ENCODE measurements at regions not wholly inside any gene's neighbourhood (a gene's known extent, or its start where the extent isn't known, plus 50 kb on each side); places are given as distances from the start of the nearest gene placed in this dataset.
"Not testable (repeated sequence)": the region's sequence is repeated elsewhere in the genome, so short reads cannot be mapped to it uniquely, and the experiment has no call there.

- H3K4me3 ChIP-seq: no peak overlapping the region
- no peaks in the 10 kb centered on the region for H3K4me1 ChIP-seq
- intact Hi-C loops (cut with DNase I): no loop called here
- no peaks in the 10 kb centered on the region for H3K36me3 ChIP-seq
- no peak overlapping the region for H3K27ac ChIP-seq
- no peaks in the 10 kb centered on the region for H3K9me3 ChIP-seq
- no peak for DNase-seq
- H3K27me3 ChIP-seq: no peaks in the 10 kb centered on the region
- no peak overlapping the region for H3K9ac ChIP-seq (ENCODE audit: low read depth in 2 of 2, low read length in 2 of 2)
- no peak for TF ChIP-seq CTCF (IDR thresholded peaks at IDR 0.05)
Observed at GRCh38 chr17:31738996-31739699, 119.9 kb downstream of the COPRS start.

- no peaks in the 10 kb centered on the region for H3K9me3 ChIP-seq
- no peak overlapping the region for H3K4me3 ChIP-seq
- H3K27me3 ChIP-seq: no peaks in the 10 kb centered on the region
- H3K4me1 ChIP-seq: no peaks in the 10 kb centered on the region
- no peak overlapping the region for H3K9ac ChIP-seq (ENCODE audit: low read depth in 2 of 2, low read length in 2 of 2)
- H3K27ac ChIP-seq: no peak overlapping the region
- no peak for DNase-seq
- H3K36me3 ChIP-seq: no peaks in the 10 kb centered on the region
- intact Hi-C loops (cut with DNase I): no loop called here
- TF ChIP-seq CTCF (IDR thresholded peaks at IDR 0.05): no peak
Observed at GRCh38 chr17:31738488-31738887, 120.6 kb downstream of the COPRS start.

- Histone ChIP-seq H3K27ac (no peak overlapping the region), H3K9me3 (no peaks in the 10 kb centered on the region), H3K36me3 (no peaks in the 10 kb centered on the region), H3K27me3 (no peaks in the 10 kb centered on the region), H3K4me3 (no peak overlapping the region), H3K4me1 (no peaks in the 10 kb centered on the region), H3K9ac (ENCODE audit: low read depth in 2 of 2, low read length in 2 of 2) (no peak overlapping the region)
- no peak for DNase-seq
- intact Hi-C loops (cut with DNase I): no loop called here
- no peak for TF ChIP-seq CTCF (IDR thresholded peaks at IDR 0.05)
Observed at GRCh38 chr17:31738067-31738466, 121.0 kb downstream of the COPRS start.

- H3K4me3 ChIP-seq: no peak overlapping the region
- no peaks in the 10 kb centered on the region for H3K27me3 ChIP-seq
- intact Hi-C loops (cut with DNase I): no loop called here
- H3K9me3 ChIP-seq: no peaks in the 10 kb centered on the region
- no peak for DNase-seq
- H3K9ac ChIP-seq (ENCODE audit: low read depth in 2 of 2, low read length in 2 of 2): no peak overlapping the region
- no peaks in the 10 kb centered on the region for H3K36me3 ChIP-seq
- no peak overlapping the region for H3K27ac ChIP-seq
- TF ChIP-seq CTCF (IDR thresholded peaks at IDR 0.05): no peak
- H3K4me1 ChIP-seq: no peaks in the 10 kb centered on the region
Observed at GRCh38 chr17:31736855-31737625, 122.0 kb downstream of the COPRS start.

- no peak for TF ChIP-seq CTCF (IDR thresholded peaks at IDR 0.05)
- intact Hi-C loops (cut with DNase I): no loop called here
- H3K9me3 ChIP-seq: no peaks in the 10 kb centered on the region
- no peak overlapping the region for H3K9ac ChIP-seq (ENCODE audit: low read depth in 2 of 2, low read length in 2 of 2)
- no peak overlapping the region for H3K27ac ChIP-seq
- no peak overlapping the region for H3K4me3 ChIP-seq
- H3K36me3 ChIP-seq: no peaks in the 10 kb centered on the region
- H3K4me1 ChIP-seq: no peaks in the 10 kb centered on the region
- no peaks in the 10 kb centered on the region for H3K27me3 ChIP-seq
- no peak for DNase-seq
Observed at GRCh38 chr17:31733326-31733725, 125.7 kb downstream of the COPRS start.

- intact Hi-C loops (cut with DNase I); H3K27me3 ChIP-seq; H3K4me3 ChIP-seq; H3K36me3 ChIP-seq; DNase-seq; H3K9me3 ChIP-seq; H3K4me1 ChIP-seq; H3K27ac ChIP-seq; H3K9ac ChIP-seq (ENCODE audit: low read depth in 2 of 2, low read length in 2 of 2): not testable (repeated sequence)
Observed at GRCh38 chr17:31731585-31732154, 127.4 kb downstream of the COPRS start.

All from colonic mucosa (tissue), 4 donors.